Activated CD8-positive, alpha-beta memory T cell treated with anti-CD3 and anti-CD28 coated beads, Interleukin-2, amount 50 U/mL, for 24 hours (primary cell): ENCODE measurements at regions not wholly inside any gene's neighbourhood (a gene's known extent, or its start where the extent isn't known, plus 50 kb on each side); places are given as distances from the start of the nearest gene placed in this dataset.
"Not testable (repeated sequence)": the region's sequence is repeated elsewhere in the genome, so short reads cannot be mapped to it uniquely, and the experiment has no call there.

ENCODE experiments used
- DNase-seq: peaks from one replicate; pipeline ENCODE4 v3.0.0-alpha.2; 2020; ENCODE audit errors: extremely low read depth

DNA sequence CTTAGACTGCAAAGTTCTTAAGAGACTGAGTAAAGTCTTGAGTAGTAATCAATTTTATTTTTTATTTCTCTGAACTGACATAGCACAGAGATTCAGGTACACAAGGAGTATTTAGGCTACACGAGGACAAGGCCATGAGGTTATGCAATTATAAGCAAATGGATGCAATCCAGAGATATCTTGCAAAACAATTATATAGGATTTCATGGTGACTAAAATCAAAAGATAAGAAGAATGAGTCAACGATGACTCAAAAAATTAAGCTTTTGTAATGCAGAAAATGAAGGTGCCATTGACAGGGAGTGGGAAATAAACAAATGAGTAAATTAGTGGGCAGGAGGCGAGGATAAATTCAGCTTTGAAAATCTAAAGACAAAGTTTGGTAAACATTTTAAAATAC, 66.7 kb upstream of the MYO3A start:
- DNase-seq, result no peak

DNA sequence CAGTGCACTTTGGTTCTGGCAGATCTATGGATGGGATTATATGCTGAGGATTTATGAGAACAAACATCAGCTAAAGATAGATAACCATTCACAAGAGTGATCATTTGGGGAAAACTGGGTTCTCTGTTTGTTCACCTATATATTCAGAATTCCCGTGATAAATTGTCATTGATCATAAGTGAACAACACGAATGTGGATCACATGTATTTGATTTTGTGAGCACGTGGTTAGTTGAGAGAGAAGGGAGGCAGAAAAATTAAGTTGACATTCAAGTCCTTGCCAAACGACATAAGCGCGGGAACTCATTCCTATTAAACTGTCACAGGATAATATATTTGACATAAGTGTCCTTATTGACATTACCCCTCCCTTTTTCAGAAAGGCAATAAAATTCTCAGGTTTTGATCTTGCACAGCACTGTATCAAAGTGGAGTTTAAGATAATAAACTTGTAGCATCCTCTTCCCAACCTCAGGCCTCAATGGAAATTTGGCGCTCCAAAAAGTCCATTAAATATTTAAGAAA, 64.9 kb upstream of the MYO3A start:
- no peak for DNase-seq

DNA sequence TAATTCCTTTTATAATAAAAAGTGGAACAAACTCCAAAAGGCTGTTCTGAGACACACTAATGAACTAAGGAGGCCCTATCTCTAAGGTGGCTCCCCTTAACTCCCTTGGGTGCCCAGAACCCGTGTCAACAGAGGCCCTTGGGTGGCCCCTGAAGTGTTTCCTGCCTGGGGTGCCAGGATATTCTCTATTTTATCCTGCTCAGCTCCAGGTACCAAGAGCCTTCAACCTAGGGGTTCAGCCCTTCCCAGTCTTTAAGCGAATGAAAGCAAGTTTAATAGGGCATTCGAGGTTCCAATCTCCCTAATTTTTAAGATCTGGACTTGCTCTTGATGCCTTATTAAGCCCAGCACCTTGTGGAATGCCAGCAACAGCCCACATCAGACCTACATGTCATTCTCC, 64.4 kb upstream of the MYO3A start:
- DNase-seq, result no peak

DNA sequence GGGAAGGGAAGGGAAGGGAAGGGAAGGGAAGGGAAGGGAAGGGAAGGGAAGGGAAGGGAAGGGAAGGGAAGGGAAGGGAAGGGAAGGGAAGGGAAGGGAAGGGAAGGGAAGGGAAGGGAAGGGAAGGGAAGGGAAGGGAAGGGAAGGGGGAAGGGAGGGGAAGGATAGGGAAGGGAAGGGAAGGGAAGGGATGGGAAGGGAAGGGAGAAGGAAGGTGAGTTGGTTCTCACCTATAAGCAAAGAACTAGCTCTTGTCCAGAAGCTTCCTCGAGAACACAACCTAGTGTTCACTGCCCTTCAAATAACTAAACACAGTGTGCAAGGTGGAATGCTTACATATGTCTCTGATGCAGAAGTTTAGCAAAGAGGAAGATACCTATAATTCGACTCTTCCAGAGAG, 59.6 kb upstream of the MYO3A start:
- not testable (repeated sequence) for DNase-seq

DNA sequence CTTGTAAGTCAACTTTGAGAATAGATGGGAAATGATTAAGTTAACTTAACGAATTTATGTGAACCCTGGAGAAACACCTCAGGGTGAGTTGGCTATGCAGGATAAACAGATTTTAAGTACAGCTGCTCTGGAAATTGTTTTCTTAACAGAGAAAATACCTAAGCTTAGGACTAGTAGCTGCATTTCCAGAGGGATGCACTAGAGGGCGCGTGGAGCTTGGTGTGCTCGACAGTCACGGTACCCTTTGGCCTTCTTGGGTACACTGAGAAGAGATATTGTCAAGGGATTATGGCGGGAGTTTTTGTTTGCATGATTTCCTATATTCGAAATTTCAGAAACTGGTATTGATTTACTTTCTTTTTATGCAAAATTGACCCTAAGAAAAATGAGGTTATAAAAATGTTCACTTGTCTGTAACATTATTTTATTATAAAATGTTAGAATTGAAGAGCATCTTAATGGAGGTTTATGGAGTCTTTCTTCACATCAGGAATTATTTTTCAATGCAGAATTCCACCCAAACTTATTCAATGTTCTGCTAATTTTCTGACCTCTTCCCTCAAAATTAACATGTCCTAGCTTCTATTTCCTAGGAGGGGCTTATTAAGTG, 58.4 kb upstream of the MYO3A start:
- DNase-seq, result peak; percentile 15

DNA sequence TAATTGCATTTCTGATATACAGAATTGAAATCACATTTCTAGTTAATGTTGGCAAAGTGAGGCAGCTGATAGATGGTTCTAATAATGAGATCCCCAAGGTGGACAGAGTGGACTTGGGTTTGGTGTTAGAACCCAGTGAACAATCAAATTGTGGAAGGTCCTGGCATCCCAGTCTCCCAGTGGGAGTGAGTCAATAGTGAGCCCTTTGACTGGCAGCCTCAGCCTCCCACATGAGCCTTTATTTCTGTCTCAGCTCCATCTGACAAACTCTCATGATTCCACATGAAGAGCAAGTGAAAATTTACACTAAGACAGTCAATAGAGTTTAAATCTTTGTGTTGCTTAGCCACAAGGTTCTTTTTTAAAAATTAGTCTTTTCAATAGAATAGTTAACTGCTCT, 56.7 kb upstream of the MYO3A start:
- DNase-seq, result no peak
